Endothelial cell of umbilical vein (primary cell): ENCODE measurements at regions not wholly inside any gene's neighbourhood (a gene's known extent, or its start where the extent isn't known, plus 50 kb on each side); places are given as distances from the start of the nearest gene placed in this dataset.

ENCODE experiments used
- BruUV-seq: library from RNA; stranded (reverse); fragments of 400-500 nt; replicated peaks from 2 replicates; lab custom pipeline; 2021; lab: Mats Ljungman, UMichigan
- CTCF ChIA-PET: fragments of 300-600, 350-600 bp; sonication (Branson Sonifier 250); formaldehyde crosslinking; loops from one replicate; lab custom pipeline; 2021; ENCODE audit warnings: antibody characterized with exemption, inconsistent platforms; lab: Charles Lee
- POLR2A ChIA-PET: fragments of 300-600, 350-600 bp; sonication (Branson Sonifier 250); formaldehyde crosslinking; loops from one replicate; lab custom pipeline; 2021; ENCODE audit warnings: antibody characterized with exemption, inconsistent platforms; lab: Charles Lee
- DNase-seq: peaks from one replicate; pipeline ENCODE4 v3.0.0-alpha.2; 2011; ENCODE audit warnings: low read depth, low spot score
- FAIRE-seq: peaks from 2 replicates; lab custom pipeline; 2011; peaks lifted over from hg19 to GRCh38; lab: Jason Lieb, UNC
- H2AFZ ChIP-seq: 2 replicates; pipeline ENCODE4 v1.6.0; 2012; ENCODE audit warnings: low read depth, low read length, control low read depth, inconsistent platforms
- H3K27ac ChIP-seq: 2 replicates; pipeline ENCODE4 v1.5.1; 2011; ENCODE audit warnings: low read depth, mild to moderate bottlenecking, control low read depth, low read length, moderate library complexity; ENCODE audit not compliant: insufficient read depth
- H3K27me3 ChIP-seq, 2 experiments: 2 replicates each; pipeline versions ENCODE4 v1.6.0 to v1.6.1; 2011; ENCODE audit warnings: low read length in 2 of 2, mixed read lengths in 1 of 2; ENCODE audit not compliant: control insufficient read depth in 2 of 2, insufficient read depth in 2 of 2
- H3K36me3 ChIP-seq, 2 experiments: 2 replicates in 1 of 2; 3 replicates in 1 of 2; pipeline ENCODE4 v1.5.1; 2011; ENCODE audit warnings: low read length in 2 of 2, mild to moderate bottlenecking in 1 of 2, moderate library complexity in 1 of 2; ENCODE audit not compliant: control insufficient read depth in 2 of 2, insufficient read depth in 2 of 2; ENCODE audit errors: extremely low read depth in 1 of 2
- H3K4me1 ChIP-seq: 3 replicates; pipeline ENCODE4 v1.5.1; 2011; ENCODE audit warnings: mild to moderate bottlenecking, low read length; ENCODE audit not compliant: control insufficient read depth, insufficient read depth; ENCODE audit errors: extremely low read depth
- H3K4me2 ChIP-seq: 2 replicates; pipeline ENCODE4 v1.6.1; 2011; ENCODE audit warnings: low read length, control low read depth, mixed read lengths; ENCODE audit not compliant: insufficient read depth
- H3K4me3 ChIP-seq, 3 experiments: fragments of 200-600 bp in 1 of 3; sonication (generic), shearing (Covaris generic) in 1 of 3; replicated peaks in 1 of 3; 2 replicates each; pipeline ENCODE4 v1.5.1; 2011 to 2016; ENCODE audit warnings: control low read depth in 3 of 3, low read length in 3 of 3, mild to moderate bottlenecking in 2 of 3, inconsistent platforms in 1 of 3, low read depth in 1 of 3, moderate library complexity in 1 of 3; ENCODE audit not compliant: insufficient read depth in 1 of 3
- H3K79me2 ChIP-seq: 2 replicates; pipeline ENCODE4 v1.6.0; 2012; ENCODE audit warnings: low read length, inconsistent platforms; ENCODE audit not compliant: control insufficient read depth, insufficient read depth
- H3K9ac ChIP-seq: replicated peaks from 2 replicates; pipeline ENCODE3; 2011; ENCODE audit warnings: low read length, control low read depth; ENCODE audit not compliant: insufficient read depth; ENCODE audit errors: extremely low read depth
- H3K9me1 ChIP-seq: replicated peaks from 3 replicates; pipeline ENCODE4 v1.6.0; 2011; ENCODE audit warnings: mild to moderate bottlenecking, low read length; ENCODE audit not compliant: control insufficient read depth, insufficient read depth; ENCODE audit errors: extremely low read depth
- H3K9me3 ChIP-seq: replicated peaks from 2 replicates; pipeline ENCODE4 v1.5.1; 2012; ENCODE audit warnings: low read length, inconsistent platforms; ENCODE audit not compliant: control insufficient read depth, insufficient read depth
- H4K20me1 ChIP-seq: replicated peaks from 2 replicates; pipeline ENCODE3; 2011; ENCODE audit warnings: mild to moderate bottlenecking, low read length; ENCODE audit not compliant: control insufficient read depth, insufficient read depth; ENCODE audit errors: extremely low read depth
- CTCF ChIP-seq, 2 donors: IDR thresholded peaks; 1 replicate in 1 of 2; 2 replicates in 1 of 2; pipeline ENCODE4 v1.5.1; 2011; ENCODE audit warnings: low read length in 2 of 2, mild to moderate bottlenecking in 2 of 2, moderate library complexity in 2 of 2, control low read depth in 1 of 2, inconsistent platforms in 1 of 2, low read depth in 1 of 2; ENCODE audit not compliant: insufficient read depth in 1 of 2; ENCODE audit errors: extremely low read depth in 1 of 2
- EZH2 ChIP-seq: IDR thresholded peaks from 2 replicates; pipeline ENCODE4 v1.6.1; 2012; ENCODE audit warnings: borderline replicate concordance, low read depth, mild to moderate bottlenecking, moderate library complexity, low read length, inconsistent platforms; ENCODE audit not compliant: severe bottlenecking
- FOS ChIP-seq: IDR thresholded peaks from 2 replicates; pipeline ENCODE4 v1.6.1; 2011; ENCODE audit warnings: mild to moderate bottlenecking, low read length, moderate library complexity, borderline replicate concordance; ENCODE audit not compliant: insufficient read depth
- GATA2 ChIP-seq: IDR thresholded peaks from 2 replicates; pipeline ENCODE4 v1.7.0; 2011; ENCODE audit warnings: low read depth, mild to moderate bottlenecking, moderate library complexity, mixed read lengths, low read length; ENCODE audit not compliant: insufficient read length, insufficient read depth
- JUN ChIP-seq: IDR thresholded peaks from 2 replicates; pipeline ENCODE4 v1.6.1; 2011; ENCODE audit warnings: borderline replicate concordance, low read depth; ENCODE audit not compliant: insufficient read length, insufficient read depth
- MYC ChIP-seq: IDR thresholded peaks from one replicate; pipeline ENCODE4 v1.6.1; 2011; ENCODE audit warnings: mild to moderate bottlenecking, low read depth, low read length
- POLR2A ChIP-seq: IDR thresholded peaks from 2 replicates; pipeline ENCODE4 v1.6.1; 2012; ENCODE audit warnings: low read depth, mild to moderate bottlenecking, control low read depth, low read length
- POLR2AphosphoS5 ChIP-seq: IDR thresholded peaks from 2 replicates; pipeline ENCODE4 v1.6.1; 2012; ENCODE audit warnings: low read depth, mild to moderate bottlenecking, control low read depth, low read length, moderate library complexity; ENCODE audit not compliant: insufficient read depth
- dilution Hi-C: fragments of 300-500 bp; cut with MboI; formaldehyde crosslinking; loops from one replicate; pipeline ENCODE4 v1.15.0; 2019; ENCODE audit warnings: low sequenced_read_pairs; ENCODE audit not compliant: extremely low pct_ligation_motif_present
- intact Hi-C: fragments of 100-400 bp; cut with micrococcal nuclease; formaldehyde crosslinking; loops from one replicate; pipeline ENCODE4 v1.10.0; 2022
- TF ChIP-seq, protein P1 (sequence below): IDR thresholded peaks from 2 replicates; pipeline ENCODE4 v1.6.1; 2011; ENCODE audit not compliant: insufficient read depth, insufficient read length

- DNase-seq = no peak
- no peaks in the 10 kb centered on the region for H3K4me1 ChIP-seq
- dilution Hi-C loops = no loop called here
Observed at GRCh38 chrX:95678679-95679078, 1006.0 kb upstream of the DIAPH2 start.

More at GRCh38 chrX:95678679-95679078, 1006.0 kb upstream of the DIAPH2 start:
- no peak overlapping the region for H3K4me2 ChIP-seq
- no peaks in the 10 kb centered on the region for H3K9me1 ChIP-seq
- no peaks in the 10 kb centered on the region for H3K27me3 ChIP-seq
- no peak overlapping the region for H3K4me3 ChIP-seq
- BruUV-seq = no TSS peak
- no peak for FAIRE-seq
- no peak overlapping the region for H2AFZ ChIP-seq
- H4K20me1 ChIP-seq = no peaks in the 10 kb centered on the region
- no peak overlapping the region for H3K9ac ChIP-seq
- intact Hi-C loops = no loop called here
- no peaks in the 10 kb centered on the region for H3K79me2 ChIP-seq
- POLR2A ChIA-PET = no interaction called here
- no peaks in the 10 kb centered on the region for H3K9me3 ChIP-seq
- no peaks in the 10 kb centered on the region for H3K36me3 ChIP-seq
- TF ChIP-seq JUN (no peak), CTCF (IDR thresholded peaks at IDR 0.05; ENCODE audit: extremely low read depth in 1 of 2, insufficient read depth in 1 of 2, low read depth in 1 of 2, low read length in 2 of 2) (no peak), MYC (no peak), POLR2AphosphoS5 (no peak), GATA2 (no peak), EZH2 (no peak), FOS (no peak), POLR2A (no peak)
- TF ChIP-seq, protein P1, sequence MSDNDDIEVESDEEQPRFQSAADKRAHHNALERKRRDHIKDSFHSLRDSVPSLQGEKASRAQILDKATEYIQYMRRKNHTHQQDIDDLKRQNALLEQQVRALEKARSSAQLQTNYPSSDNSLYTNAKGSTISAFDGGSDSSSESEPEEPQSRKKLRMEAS = no peak
- no peak overlapping the region for H3K27ac ChIP-seq
- CTCF ChIA-PET = no interaction called here
